ENCODE measurements at regions not wholly inside any gene's neighbourhood (a gene's known extent, or its start where the extent isn't known, plus 50 kb on each side); places are given as distances from the start of the nearest gene placed in this dataset.

DNA sequence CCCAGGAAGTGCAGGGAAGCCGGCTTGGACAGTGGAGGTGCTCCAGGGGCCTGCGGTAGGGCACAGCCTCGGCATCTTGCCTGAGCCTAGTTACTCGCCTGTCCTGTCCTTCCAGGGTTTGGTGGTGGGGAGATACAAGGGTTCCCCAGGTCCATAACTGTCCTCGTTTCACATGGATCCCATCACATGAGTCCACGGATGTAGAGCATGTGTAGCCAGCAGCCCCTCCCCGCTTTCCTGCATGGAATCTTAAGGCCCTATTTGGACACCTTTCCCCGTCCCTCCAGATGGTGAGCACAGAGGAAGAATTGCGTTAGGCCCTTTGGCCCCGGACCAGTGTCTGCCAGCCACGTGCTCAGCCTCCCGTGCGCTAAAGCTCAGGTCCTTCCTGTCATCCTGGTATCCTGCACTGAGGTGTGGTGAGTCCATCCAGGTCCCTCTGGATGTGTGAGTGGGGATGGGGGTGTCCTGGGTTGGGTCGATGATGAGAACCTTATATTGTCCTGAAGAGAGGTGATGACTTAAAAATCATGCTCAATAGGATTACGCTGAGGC is 230.4 kb downstream of the SNRPN start:
- H3K27ac ChIP-seq (ENCODE audit: low read depth in 2 of 2, low read length in 1 of 2), result no peak overlapping the region
- TF ChIP-seq GABPA (IDR thresholded peaks at IDR 0.05; ENCODE audit: low read depth) (no peak), EP300 (IDR thresholded peaks at IDR 0.05; ENCODE audit: borderline replicate concordance in 1 of 2, low read depth in 1 of 2, low read length in 1 of 2) (no peak), MXI1 (IDR thresholded peaks at IDR 0.05; ENCODE audit: low read depth, low read length) (no peak)
- H3F3A ChIP-seq (replicated peaks; ENCODE audit: insufficient read depth), result no peaks in the 10 kb centered on the region
- H3K4me1 ChIP-seq (ENCODE audit: control insufficient read depth in 1 of 2, insufficient read depth in 2 of 2, low read depth in 1 of 2, low read length in 1 of 2), result no peaks in the 10 kb centered on the region
- no peaks in the 10 kb centered on the region for H4K20me1 ChIP-seq (ENCODE audit: insufficient read depth)
- no peak for DNase-seq
- no peaks in the 10 kb centered on the region for H3K27me3 ChIP-seq (ENCODE audit: insufficient read depth)
- H3K36me3 ChIP-seq (replicated peaks in 1 of 2; ENCODE audit: control insufficient read depth in 1 of 2, insufficient read depth in 2 of 2, low read length in 1 of 2), result no peaks in the 10 kb centered on the region
- H3K9me2 ChIP-seq, result no peaks in the 10 kb centered on the region
- H3K79me2 ChIP-seq (ENCODE audit: insufficient read depth), result no peaks in the 10 kb centered on the region
- no peak overlapping the region for H3K9ac ChIP-seq
- 30% methylated on average over 10 of the region's 15 CpGs for WGBS (ENCODE audit: low lambda C conversion rate)
- POLR2A ChIA-PET, result no interaction called here
- H3K9me3 ChIP-seq, result no peaks in the 10 kb centered on the region
- no peak overlapping the region for H3K4me2 ChIP-seq
- no peak overlapping the region for H2AFZ ChIP-seq (ENCODE audit: low read depth)
- H3K4me3 ChIP-seq (ENCODE audit: low read depth in 2 of 2, low read length in 1 of 2), result no peak overlapping the region
- CTCF ChIA-PET, result no interaction called here

DNA sequence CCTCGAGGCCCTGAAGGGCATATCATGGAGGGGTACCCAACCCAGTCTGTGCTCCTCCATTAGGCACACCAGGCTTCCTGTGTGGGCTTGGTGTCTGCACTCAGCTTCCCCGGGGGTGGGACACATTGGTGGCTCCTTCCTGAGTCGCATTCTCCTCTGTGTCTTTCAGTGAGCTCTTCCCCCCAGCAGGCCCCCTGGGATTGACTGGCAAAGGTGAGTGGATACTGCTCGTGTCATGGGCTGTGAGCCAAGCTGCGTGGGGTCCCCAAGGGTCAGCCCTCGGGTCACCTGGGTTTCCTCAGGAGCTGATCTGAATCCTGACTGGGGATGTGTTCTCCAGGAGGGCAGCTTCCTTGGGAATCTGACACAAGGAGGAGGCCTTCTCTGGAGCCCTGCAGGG is 231.0 kb downstream of the SNRPN start:
- no peaks in the 10 kb centered on the region for H3K79me2 ChIP-seq (ENCODE audit: insufficient read depth)
- no peak overlapping the region for H2AFZ ChIP-seq (ENCODE audit: low read depth)
- H3K27ac ChIP-seq (ENCODE audit: low read depth in 2 of 2, low read length in 1 of 2), result no peak overlapping the region
- H3K9me3 ChIP-seq, result no peaks in the 10 kb centered on the region
- H3K4me3 ChIP-seq (ENCODE audit: low read depth in 2 of 2, low read length in 1 of 2), result no peak overlapping the region
- TF ChIP-seq GABPA (IDR thresholded peaks at IDR 0.05; ENCODE audit: low read depth) (no peak), NRF1 (IDR thresholded peaks at IDR 0.05; ENCODE audit: low read depth, low read length) (no peak), NFIC (IDR thresholded peaks at IDR 0.05; ENCODE audit: borderline replicate concordance) (no peak), RFX5 (IDR thresholded peaks at IDR 0.05; ENCODE audit: low read length) (no peak), ELF1 (IDR thresholded peaks at IDR 0.05) (no peak), SIN3A (IDR thresholded peaks at IDR 0.05; ENCODE audit: borderline replicate concordance, low read depth, low read length) (no peak), MEF2A (IDR thresholded peaks at IDR 0.05; ENCODE audit: borderline replicate concordance, low read depth) (no peak), POLR2AphosphoS5 (IDR thresholded peaks at IDR 0.05; ENCODE audit: low read depth, low read length) (no peak)
- TF ChIP-seq, protein P1, sequence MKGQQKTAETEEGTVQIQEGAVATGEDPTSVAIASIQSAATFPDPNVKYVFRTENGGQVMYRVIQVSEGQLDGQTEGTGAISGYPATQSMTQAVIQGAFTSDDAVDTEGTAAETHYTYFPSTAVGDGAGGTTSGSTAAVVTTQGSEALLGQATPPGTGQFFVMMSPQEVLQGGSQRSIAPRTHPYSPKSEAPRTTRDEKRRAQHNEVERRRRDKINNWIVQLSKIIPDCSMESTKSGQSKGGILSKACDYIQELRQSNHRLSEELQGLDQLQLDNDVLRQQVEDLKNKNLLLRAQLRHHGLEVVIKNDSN (IDR thresholded peaks at IDR 0.05; ENCODE audit: borderline replicate concordance, low read depth), result no peak
- TF ChIP-seq, protein P2, sequence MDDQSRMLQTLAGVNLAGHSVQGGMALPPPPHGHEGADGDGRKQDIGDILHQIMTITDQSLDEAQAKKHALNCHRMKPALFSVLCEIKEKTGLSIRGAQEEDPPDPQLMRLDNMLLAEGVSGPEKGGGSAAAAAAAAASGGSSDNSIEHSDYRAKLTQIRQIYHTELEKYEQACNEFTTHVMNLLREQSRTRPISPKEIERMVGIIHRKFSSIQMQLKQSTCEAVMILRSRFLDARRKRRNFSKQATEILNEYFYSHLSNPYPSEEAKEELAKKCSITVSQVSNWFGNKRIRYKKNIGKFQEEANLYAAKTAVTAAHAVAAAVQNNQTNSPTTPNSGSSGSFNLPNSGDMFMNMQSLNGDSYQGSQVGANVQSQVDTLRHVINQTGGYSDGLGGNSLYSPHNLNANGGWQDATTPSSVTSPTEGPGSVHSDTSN (IDR thresholded peaks at IDR 0.05), result no peak
- TF ChIP-seq, protein P3, sequence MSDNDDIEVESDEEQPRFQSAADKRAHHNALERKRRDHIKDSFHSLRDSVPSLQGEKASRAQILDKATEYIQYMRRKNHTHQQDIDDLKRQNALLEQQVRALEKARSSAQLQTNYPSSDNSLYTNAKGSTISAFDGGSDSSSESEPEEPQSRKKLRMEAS (IDR thresholded peaks at IDR 0.05; ENCODE audit: low read depth), result no peak
- TF ChIP-seq, protein P4, sequence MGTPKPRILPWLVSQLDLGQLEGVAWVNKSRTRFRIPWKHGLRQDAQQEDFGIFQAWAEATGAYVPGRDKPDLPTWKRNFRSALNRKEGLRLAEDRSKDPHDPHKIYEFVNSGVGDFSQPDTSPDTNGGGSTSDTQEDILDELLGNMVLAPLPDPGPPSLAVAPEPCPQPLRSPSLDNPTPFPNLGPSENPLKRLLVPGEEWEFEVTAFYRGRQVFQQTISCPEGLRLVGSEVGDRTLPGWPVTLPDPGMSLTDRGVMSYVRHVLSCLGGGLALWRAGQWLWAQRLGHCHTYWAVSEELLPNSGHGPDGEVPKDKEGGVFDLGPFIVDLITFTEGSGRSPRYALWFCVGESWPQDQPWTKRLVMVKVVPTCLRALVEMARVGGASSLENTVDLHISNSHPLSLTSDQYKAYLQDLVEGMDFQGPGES (IDR thresholded peaks at IDR 0.05; ENCODE audit: low read depth, low read length), result no peak
- H3K27me3 ChIP-seq (ENCODE audit: insufficient read depth), result no peaks in the 10 kb centered on the region
- H3K4me1 ChIP-seq (ENCODE audit: control insufficient read depth in 1 of 2, insufficient read depth in 2 of 2, low read depth in 1 of 2, low read length in 1 of 2), result no peaks in the 10 kb centered on the region
- no peaks in the 10 kb centered on the region for H4K20me1 ChIP-seq (ENCODE audit: insufficient read depth)
- no peaks in the 10 kb centered on the region for H3K9me2 ChIP-seq
- H3F3A ChIP-seq (replicated peaks; ENCODE audit: insufficient read depth), result no peaks in the 10 kb centered on the region
- no peak overlapping the region for H3K4me2 ChIP-seq
- H3K9ac ChIP-seq, result no peak overlapping the region
- DNase-seq, result no peak
- ChIA-PET POLR2A (no interaction called here), CTCF (no interaction called here)
- no peaks in the 10 kb centered on the region for H3K36me3 ChIP-seq (replicated peaks in 1 of 2; ENCODE audit: control insufficient read depth in 1 of 2, insufficient read depth in 2 of 2, low read length in 1 of 2)
- 0% methylated on average over 3 of the region's 6 CpGs for WGBS (ENCODE audit: low lambda C conversion rate)
